Kidney (tissue), 13 donors: ENCODE measurements at regions not wholly inside any gene's neighbourhood (a gene's known extent, or its start where the extent isn't known, plus 50 kb on each side); places are given as distances from the start of the nearest gene placed in this dataset.
A peak's percentile ranks its signal among the peaks of the same experiment; 100 is the strongest.

Experiments
- DNase-seq, 5 donors: peaks; one replicate each; pipeline ENCODE4 v3.0.0-alpha.2; 2013 to 2020
- FAIRE-seq: peaks from 2 replicates; lab custom pipeline; 2012; peaks lifted over from hg19 to GRCh38; lab: Jason Lieb, UNC
- H3K27ac ChIP-seq, 2 donors: one replicate each; pipeline ENCODE4 v1.7.0; 2013; ENCODE audit warnings: low read depth in 2 of 2, low read length in 2 of 2, inconsistent platforms in 1 of 2
- H3K27me3 ChIP-seq: one replicate; pipeline ENCODE4 v1.7.1; 2013; ENCODE audit warnings: low read length, inconsistent platforms; ENCODE audit not compliant: control insufficient read depth, insufficient read depth
- H3K36me3 ChIP-seq, 3 donors: one replicate each; pipeline versions ENCODE4 v1.7.0 to v1.7.1; 2013; ENCODE audit warnings: low read length in 3 of 3, control low read depth in 1 of 3, inconsistent platforms in 1 of 3; ENCODE audit not compliant: insufficient read depth in 3 of 3, control insufficient read depth in 2 of 3
- H3K4me1 ChIP-seq, 3 donors: one replicate each; pipeline versions ENCODE4 v1.7.0 to v1.7.1; 2013; ENCODE audit warnings: low read length in 3 of 3, inconsistent platforms in 1 of 3, low read depth in 1 of 3; ENCODE audit not compliant: control insufficient read depth in 2 of 3, insufficient read depth in 2 of 3
- H3K4me3 ChIP-seq, 3 donors: one replicate each; pipeline versions ENCODE4 v1.7.0 to v1.8.1; 2013; ENCODE audit warnings: low read length in 3 of 3, control low read depth in 1 of 3, inconsistent platforms in 1 of 3
- H3K9ac ChIP-seq, 3 donors: one replicate each; pipeline versions ENCODE4 v1.7.0 to v1.7.1; 2013; ENCODE audit warnings: low read length in 3 of 3, control low read depth in 1 of 3, inconsistent platforms in 1 of 3
- H3K9me3 ChIP-seq, 3 donors: one replicate each; pipeline versions ENCODE4 v1.7.0 to v1.7.1; 2013; ENCODE audit warnings: low read length in 3 of 3, control low read depth in 1 of 3, inconsistent platforms in 1 of 3; ENCODE audit not compliant: control insufficient read depth in 2 of 3, insufficient read depth in 1 of 3
- intact Hi-C: fragments of 100-400 bp; cut with DNase I; formaldehyde crosslinking; loops from one replicate; pipeline ENCODE4 v1.11.1; 2022
- TF ChIP-seq, protein P1 (sequence below): IDR thresholded peaks from 3 replicates; pipeline ENCODE4 v1.5.1; 2012; ENCODE audit warnings: mild to moderate bottlenecking, moderate library complexity, borderline replicate concordance; ENCODE audit not compliant: insufficient read depth; ENCODE audit errors: extremely low read depth
- donor health status: control.
- donor health status: control.
- donor health status: control.
- donor health status: control.
- donor health status: control.
- donor health status: DM: yes; HTN: yes; CAD: no.
- donor health status: Normal renal cell carcinoma (clear cell type).

DNA sequence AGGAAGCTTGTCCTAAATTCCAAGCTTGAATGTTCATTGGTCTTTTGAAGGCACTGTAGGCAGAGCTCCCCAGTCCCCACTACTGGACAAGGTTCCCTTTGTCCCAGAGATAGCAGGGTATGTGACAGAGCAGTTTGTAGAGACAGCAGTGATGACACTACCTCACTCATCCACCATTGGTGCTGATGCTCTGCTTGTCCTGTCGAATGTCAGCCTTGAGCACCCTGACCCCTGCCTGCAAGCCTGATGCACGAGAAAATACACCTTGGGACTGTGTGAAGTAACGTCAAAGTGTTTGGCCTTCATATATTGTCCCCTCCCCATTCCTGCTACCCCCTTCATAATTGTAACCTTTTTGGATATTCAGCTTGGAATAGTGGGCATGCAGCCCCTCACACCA is 188.9 kb upstream of the EOLA2 start:
- TF ChIP-seq, protein P1, sequence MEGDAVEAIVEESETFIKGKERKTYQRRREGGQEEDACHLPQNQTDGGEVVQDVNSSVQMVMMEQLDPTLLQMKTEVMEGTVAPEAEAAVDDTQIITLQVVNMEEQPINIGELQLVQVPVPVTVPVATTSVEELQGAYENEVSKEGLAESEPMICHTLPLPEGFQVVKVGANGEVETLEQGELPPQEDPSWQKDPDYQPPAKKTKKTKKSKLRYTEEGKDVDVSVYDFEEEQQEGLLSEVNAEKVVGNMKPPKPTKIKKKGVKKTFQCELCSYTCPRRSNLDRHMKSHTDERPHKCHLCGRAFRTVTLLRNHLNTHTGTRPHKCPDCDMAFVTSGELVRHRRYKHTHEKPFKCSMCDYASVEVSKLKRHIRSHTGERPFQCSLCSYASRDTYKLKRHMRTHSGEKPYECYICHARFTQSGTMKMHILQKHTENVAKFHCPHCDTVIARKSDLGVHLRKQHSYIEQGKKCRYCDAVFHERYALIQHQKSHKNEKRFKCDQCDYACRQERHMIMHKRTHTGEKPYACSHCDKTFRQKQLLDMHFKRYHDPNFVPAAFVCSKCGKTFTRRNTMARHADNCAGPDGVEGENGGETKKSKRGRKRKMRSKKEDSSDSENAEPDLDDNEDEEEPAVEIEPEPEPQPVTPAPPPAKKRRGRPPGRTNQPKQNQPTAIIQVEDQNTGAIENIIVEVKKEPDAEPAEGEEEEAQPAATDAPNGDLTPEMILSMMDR, result no peak
- FAIRE-seq (no peak), DNase-seq (no peak)
- no peak overlapping the region for H3K4me3 ChIP-seq
- H3K36me3 ChIP-seq, result no peaks in the 10 kb centered on the region
- intact Hi-C loops, result no loop called here
- H3K4me1 ChIP-seq, result no peaks in the 10 kb centered on the region
- H3K9me3 ChIP-seq, result no peaks in the 10 kb centered on the region
- H3K27ac ChIP-seq, result no peak overlapping the region
- H3K27me3 ChIP-seq, result no peaks in the 10 kb centered on the region
- no peak overlapping the region for H3K9ac ChIP-seq

DNA sequence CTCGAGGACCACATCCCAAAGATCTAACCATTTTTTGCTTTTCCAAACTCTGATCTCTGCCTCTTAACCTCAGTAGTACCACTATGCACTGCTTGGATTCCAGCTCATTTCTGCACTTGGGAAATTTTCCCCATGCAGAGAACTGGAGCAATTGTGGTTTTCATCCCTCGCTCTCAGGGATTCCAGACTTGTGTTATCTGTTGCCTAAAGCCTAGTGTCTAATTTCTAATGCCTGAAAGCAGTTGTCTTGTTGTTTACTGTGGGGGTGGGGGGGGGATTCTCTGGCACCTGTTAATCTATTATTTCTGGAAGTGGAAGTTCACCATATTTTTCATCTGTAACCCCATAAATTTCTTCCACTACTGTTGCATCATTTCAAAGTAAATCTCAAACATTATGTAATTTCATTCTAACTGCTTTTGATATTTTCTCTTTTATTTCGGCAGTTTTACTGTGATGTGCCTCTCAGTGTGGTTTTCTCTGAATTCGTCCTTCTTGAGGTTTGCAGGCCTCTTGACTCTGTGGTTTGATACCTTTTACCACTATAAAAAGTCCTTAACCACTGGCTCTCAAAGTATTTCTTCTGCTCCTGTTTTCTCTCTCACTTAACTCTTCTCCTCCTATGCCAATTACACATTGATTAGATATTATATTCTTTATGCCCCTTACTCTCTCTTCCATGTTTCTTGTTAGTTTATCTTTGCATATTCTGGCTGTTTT is 205.6 kb upstream of the EOLA2 start:
- no peak overlapping the region for H3K4me3 ChIP-seq
- H3K4me1 ChIP-seq, result no peaks in the 10 kb centered on the region
- FAIRE-seq (no peak), DNase-seq (no peak)
- no peaks in the 10 kb centered on the region for H3K36me3 ChIP-seq
- H3K9ac ChIP-seq, result no peak overlapping the region
- TF ChIP-seq, protein P1, result no peak
- no peaks in the 10 kb centered on the region for H3K27me3 ChIP-seq
- intact Hi-C loops, result no loop called here
- peaks cover 0 to 5% (median 0%) of the 10 kb centered on the region in 3 donors for H3K9me3 ChIP-seq
- no peak overlapping the region for H3K27ac ChIP-seq

GRCh38 chrX:150146271-150146896 is 208.1 kb upstream of the EOLA2 start:
- intact Hi-C loops, result no loop called here
- no peak overlapping the region for H3K9ac ChIP-seq

More at GRCh38 chrX:150146271-150146896, 208.1 kb upstream of the EOLA2 start:
- H3K27me3 ChIP-seq, result no peaks in the 10 kb centered on the region
- no peaks in the 10 kb centered on the region for H3K4me1 ChIP-seq
- no peak for FAIRE-seq
- peaks cover 0 to 5% (median 0%) of the 10 kb centered on the region in 3 donors for H3K9me3 ChIP-seq
- DNase-seq, result peak in 1 of 5 donors; percentile 54
- no peak overlapping the region for H3K27ac ChIP-seq
- H3K4me3 ChIP-seq, result no peak overlapping the region
- TF ChIP-seq, protein P1, result no peak
- H3K36me3 ChIP-seq, result no peaks in the 10 kb centered on the region
